Upper lobe of left lung (tissue), 4 donors: ENCODE measurements at regions not wholly inside any gene's neighbourhood (a gene's known extent, or its start where the extent isn't known, plus 50 kb on each side); places are given as distances from the start of the nearest gene placed in this dataset.

Experiments used
- CTCF ChIP-seq, 6 experiments: fragments of 450-650 bp in 4 of 6; fragments of 200-600 bp in 2 of 6; sonication (generic) in 2 of 6; IDR thresholded peaks; one replicate each; pipeline ENCODE4 v1.5.1; 2016 to 2019; ENCODE audit warnings: antibody characterized with exemption in 6 of 6
- POLR2AphosphoS5 ChIP-seq, 2 donors: sonication (generic); formaldehyde crosslinking; IDR thresholded peaks; one replicate each; pipeline ENCODE4 v1.5.1; 2017; ENCODE audit warnings: antibody characterized with exemption in 2 of 2

- TF ChIP-seq CTCF (IDR thresholded peaks at IDR 0.05) (no peak), POLR2AphosphoS5 (IDR thresholded peaks at IDR 0.05) (no peak)
Measured at GRCh38 chr6:21740376-21741124, 147.0 kb downstream of the SOX4 start.
